NCI-H1436 (cell line): ENCODE measurements at regions not wholly inside any gene's neighbourhood (a gene's known extent, or its start where the extent isn't known, plus 50 kb on each side); places are given as distances from the start of the nearest gene placed in this dataset.

Experiments used
- DNase-seq: peaks from one replicate; lab custom pipeline; 2025; lab: John Stamatoyannopoulos, UW

DNA sequence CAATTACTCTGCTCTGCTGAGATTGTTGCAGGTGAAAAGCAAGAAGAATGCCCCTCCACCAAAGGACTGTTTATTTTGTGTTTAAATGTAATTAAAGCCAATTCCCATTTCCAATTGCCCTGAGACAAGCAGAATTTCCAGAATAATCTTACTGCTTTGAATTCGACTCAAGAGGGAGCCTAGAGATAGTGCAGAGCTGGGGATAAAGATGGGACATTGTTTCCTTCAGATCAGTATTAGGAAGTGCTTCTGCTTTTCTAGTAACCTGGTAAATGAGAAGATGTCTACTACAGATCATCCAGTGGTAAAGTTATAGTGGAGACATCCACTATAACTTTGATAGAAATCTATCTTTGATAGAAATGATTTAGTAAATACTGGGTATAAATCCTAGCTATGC is 326.9 kb downstream of the UBE3D start:
- DNase-seq: peak; percentile 1

DNA sequence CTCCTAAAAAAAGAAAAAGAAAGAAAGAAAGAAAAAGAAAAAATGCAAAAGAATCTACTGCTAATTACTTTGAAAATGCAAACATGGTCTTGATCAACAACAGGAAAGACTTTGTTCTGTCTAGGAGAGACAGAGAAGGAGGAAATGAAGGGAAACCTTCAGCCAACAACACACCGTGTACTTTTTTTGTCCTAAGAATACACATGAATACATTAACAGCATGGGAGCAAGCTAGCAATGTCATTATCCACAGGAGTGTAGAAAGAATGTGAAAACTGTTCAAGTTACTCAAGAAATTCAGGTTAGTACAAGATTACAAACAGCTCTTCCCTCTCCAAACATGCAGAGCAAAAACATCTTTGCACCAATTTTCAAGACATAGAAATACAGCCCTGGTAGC is 326.3 kb downstream of the UBE3D start:
- no peak for DNase-seq

DNA sequence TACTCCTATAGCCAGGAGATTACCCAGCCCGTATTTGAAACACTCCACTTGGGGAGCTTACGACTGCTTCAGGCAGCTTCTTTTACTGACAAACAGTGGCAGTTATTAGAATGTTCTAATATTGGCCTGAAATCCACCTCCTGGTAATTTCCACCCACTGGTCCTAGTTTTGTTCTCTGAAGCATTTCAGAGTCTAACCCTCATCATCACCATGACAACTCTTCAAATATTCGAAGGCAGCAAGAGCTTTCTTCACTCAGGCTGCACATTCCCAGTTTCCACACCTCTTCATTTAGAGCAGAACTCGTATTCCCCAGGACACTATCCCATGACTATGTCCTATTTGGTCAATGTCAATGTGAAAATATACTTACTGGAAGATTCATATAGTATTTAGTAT is 325.6 kb downstream of the UBE3D start:
- no peak for DNase-seq

- DNase-seq: no peak
Observed at GRCh38 chr6:82741325-82741995, 324.2 kb downstream of the UBE3D start.

- DNase-seq: no peak
Observed at GRCh38 chr6:82741996-82742385, 323.6 kb downstream of the UBE3D start.

GRCh38 chr6:82744286-82745015 is 321.2 kb downstream of the UBE3D start:
- DNase-seq: no peak

GRCh38 chr6:82750556-82750955 is 315.1 kb downstream of the UBE3D start:
- no peak for DNase-seq

DNA sequence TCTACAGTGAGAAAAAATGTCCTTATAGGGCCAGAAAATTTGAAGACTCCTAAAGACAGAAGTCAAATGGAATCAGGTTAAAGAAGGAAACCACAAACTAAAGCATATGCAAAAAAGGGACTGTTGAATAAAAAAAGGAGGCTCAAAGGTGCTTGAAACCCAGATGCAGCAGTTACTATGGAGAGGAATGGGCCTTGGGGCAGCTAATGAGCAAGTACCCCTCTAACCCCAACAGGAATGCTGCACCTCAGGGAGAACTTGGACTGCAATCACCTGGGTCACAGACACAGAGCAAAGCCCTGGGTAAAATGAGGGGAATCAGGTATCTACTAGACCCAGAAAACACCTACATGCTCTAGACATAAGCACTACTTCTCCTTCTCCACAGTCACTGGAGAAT is 313.9 kb downstream of the UBE3D start:
- no peak for DNase-seq

- no peak for DNase-seq
Observed at GRCh38 chr6:82761674-82762345, 303.8 kb downstream of the UBE3D start.

DNA sequence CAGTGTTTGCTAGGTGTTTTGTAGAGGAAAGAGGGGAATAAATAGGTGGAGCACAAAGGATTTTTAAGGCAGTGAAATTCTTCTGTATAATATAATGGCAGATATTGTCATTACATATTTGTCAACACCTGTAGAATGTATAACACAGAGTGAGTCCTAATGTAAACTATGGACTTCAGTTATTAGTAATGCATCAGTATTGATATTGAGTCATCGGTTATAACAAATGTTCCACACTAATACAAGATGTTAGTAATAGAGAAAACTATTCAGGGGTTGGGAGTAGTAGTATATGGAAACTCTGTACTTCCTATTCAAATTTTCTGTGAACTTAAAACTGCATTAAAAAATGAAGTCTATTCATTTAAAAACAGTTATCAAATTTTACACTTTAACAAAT is 299.2 kb downstream of the UBE3D start:
- DNase-seq: no peak

DNA sequence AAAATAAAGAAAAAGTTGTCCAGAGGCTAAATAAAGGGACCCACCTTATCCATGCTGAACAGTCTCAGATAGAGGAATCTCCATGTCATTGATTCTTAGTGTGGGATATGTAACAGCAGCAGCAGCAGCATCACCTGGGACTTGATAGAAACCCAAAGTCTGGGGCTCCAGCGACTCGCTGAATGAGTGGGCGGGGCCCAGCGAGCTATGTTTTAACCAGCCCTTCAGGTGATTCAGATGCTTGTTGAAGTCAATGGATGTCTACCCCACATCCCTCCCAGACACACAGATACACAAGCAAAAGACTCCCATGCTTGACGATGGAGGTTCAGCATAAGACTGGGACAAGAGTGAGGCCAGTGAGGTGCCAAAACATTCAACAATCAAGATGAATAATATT is 298.6 kb downstream of the UBE3D start:
- DNase-seq: no peak

DNA sequence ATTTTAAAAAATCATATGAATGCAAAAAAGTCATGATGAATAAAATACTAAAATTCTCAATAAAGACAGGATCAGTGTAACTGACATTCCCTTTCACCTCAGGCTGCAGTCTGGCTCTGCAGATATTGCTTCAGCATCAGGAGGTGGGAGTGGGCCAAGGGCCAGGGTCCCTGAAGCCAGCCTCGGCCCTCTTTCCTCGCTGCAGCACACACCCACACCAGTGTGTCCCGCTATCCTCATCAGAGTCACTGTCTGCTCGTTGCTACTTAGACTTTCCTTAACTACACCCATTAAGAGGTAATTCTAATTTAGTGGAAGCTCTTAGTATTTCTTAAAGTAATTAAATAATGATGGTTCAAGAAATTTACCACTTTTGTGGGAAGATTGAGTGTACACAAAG is 298.2 kb downstream of the UBE3D start:
- no peak for DNase-seq

DNA sequence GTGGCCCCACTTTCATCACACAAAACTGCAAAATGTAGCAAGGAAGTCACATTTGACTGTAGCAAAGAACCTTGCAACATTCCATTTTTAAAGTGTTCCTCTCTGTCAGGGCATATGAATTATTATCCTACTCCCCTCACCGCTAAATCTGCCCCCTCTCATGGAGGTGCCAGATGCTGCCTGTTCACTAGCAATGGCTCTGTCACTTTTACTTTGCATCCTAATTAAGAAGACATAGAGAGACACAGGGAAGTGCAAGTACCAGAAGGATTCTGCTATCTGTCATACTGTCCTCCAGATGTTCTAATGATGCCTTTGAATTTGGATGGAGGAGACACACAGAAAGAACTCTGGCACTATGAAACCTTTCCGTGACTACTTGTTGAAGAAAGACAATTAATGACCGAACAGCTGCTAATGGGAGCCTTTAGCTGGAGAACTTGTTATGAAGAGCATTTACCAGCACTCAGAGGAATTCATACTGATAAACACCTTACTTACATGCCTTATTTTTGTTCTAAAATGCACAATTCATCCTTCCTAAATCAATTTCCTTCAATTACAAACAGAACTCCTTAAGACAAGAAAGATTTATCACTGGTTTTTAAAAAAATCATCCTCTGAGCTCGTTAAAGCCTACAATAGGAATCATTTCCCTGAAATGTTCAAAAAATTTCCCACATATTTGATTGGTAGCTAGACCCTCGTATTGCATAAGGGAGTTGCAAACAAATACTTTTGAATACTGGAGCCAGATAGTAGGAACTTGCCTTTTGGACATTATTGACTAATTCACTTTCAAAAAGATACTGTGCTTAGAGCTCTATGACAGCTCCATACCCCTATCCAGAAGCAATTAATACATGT is 292.6 kb downstream of the UBE3D start:
- DNase-seq: no peak

GRCh38 chr6:82775361-82775760 is 290.3 kb downstream of the UBE3D start:
- no peak for DNase-seq

- no peak for DNase-seq
Observed at GRCh38 chr6:82775981-82776380, 289.7 kb downstream of the UBE3D start.

DNA sequence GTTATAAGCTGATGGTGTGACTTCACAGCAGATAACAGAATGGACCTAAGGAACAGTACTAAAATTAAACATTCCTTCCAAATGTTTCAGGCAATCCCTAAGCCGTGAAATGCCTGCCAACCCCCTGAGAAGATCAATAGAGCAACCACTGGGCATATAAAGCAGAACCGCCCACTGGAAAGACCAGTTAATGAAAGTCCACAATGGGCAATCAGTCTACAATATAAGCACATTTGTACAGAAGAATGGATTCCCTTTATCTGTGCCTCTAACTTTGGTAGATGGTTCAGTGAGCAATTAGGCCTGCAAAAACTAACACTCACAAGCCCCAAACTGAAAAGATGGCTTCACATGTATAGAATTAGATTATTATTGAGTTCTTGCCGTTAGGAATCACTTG is 286.6 kb downstream of the UBE3D start:
- DNase-seq: no peak

DNA sequence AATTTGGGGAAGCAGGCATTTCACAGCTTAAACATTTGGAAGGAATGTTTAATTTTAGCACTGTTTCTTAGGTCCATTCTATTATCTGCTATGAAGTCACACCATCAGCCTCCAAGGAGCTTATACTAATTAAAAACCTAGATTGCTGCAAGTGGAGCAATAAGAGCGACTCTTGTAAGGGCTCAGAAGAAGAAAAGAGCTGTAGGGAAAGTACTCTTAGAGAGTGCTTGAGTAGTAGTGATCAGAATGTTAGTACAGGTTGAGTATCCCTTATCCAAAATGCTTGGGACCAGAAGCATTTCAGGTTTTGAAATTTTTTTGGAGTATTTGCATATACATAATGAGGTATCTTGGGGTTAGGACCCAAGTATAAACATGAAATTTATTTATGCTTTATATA is 285.3 kb downstream of the UBE3D start:
- DNase-seq: no peak

DNA sequence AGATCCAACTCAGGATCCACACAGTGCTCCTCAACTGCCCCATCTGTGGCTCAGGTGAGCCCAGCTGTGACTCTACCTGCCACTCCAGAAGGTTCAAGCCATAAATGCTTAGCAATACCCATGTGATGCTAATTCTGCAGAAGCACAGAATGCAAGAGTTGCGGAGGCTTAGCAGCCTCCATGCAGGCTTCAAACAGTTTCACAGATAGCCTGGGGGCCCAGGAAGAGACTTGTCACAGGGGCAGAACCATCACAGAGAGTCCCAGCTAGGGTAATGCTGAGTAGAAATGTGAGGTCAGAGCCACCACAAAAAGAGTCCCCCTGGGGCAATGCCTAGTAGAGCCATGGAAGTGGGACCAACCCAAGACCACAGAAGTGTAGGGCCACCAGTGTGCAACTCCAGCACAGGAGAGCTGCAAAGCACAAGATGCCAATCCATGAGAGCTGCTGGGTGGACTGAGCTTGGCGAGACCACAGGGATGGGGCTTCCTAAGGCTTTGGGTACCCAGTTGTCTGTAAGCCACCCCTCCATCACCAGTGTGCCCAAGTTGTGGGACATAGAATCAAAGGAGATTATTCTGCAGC is 283.9 kb downstream of the UBE3D start:
- DNase-seq: no peak

DNA sequence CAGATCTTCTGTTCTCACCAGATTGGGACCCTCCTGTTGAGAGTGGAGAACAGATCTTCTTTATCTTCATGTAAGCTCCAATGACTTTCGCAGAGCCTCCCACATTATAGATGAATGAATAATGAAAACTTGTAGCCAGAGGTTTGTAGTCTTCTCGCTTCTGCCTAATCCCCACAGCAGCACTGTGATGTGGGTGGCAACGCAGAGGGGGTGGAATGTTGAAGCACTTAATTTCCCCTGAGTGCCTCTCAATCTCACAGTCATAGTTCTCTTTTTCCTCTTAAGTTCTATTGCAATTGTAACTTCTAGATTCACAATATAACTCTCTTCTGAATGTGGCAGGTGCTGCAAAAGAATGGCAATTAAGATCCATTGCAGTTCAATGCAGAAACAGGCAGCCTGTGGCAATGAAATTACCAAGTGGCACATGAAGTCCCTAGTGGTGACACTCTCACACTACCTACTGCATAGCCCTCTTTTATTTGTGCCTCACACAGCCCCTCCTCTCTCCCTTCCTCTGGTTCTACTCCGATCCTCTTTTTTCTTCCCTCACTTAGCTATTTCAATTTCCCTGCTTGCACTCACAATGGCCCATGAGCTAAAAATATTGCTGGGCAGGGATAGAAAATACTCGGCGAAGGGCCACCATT is 281.9 kb downstream of the UBE3D start:
- DNase-seq: peak; percentile 51

DNA sequence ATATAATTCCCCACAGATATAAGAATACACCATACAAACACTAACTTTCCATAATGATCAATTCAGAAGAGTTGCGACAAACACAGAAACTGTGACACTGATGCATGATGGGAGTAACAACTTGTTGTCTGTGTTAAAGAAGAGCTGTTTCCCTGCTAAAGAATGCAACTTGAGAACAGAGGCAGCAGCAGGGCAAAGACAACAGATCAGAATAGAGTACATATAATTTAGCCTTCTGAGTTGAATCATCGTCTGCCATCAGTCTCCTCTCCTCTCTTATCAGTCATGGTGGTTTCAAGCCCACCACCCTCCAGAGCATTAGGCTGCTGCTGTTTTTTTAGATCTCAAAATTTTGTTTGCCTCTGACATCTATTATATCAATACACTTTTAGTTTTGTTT is 280.4 kb downstream of the UBE3D start:
- DNase-seq: no peak

GRCh38 chr6:82786248-82786647 is 279.4 kb downstream of the UBE3D start:
- DNase-seq: no peak

DNA sequence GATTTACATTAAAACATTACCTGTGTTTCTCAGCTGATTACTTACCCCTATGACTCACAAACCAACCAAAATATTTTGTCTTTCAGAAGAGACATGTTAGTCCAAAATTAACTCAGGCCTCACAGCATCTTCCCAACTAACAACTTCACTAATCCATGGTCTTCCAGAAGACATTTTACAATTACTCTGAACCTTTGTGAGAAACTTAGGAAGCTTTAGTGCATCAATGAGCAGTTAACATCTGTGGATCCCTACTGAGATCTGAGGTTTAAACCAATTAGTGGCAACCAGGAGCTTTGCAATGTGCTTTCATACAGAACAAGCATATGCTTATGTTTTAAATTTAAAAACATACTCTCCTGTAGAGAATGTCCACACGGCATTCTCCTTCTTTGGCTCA is 269.7 kb downstream of the UBE3D start:
- no peak for DNase-seq
